GM12878 (cell line): ENCODE measurements at regions not wholly inside any gene's neighbourhood (a gene's known extent, or its start where the extent isn't known, plus 50 kb on each side); places are given as distances from the start of the nearest gene placed in this dataset.

Experiments
- ATAC-seq: fragments of 200-7000 bp; cut with Tn5 transposase; 3 replicates; pipeline ENCODE4 v1.9.1; 2020; ENCODE audit warnings: mild to moderate bottlenecking, moderate library complexity
- BruUV-seq: library from RNA; stranded (reverse); fragments of 400-500 nt; replicated peaks from 2 replicates; lab custom pipeline; 2021; lab: Mats Ljungman, UMichigan
- CTCF ChIA-PET: fragments of 300-600 bp; sonication (Branson Sonifier 250); formaldehyde crosslinking; extraction: SDS; loops from one replicate; lab custom pipeline; 2021; ENCODE audit warnings: inconsistent platforms; lab: Yijun Ruan, JAX
- POLR2A ChIA-PET: fragments of 350-600 bp; formaldehyde crosslinking; extraction: SDS; loops from one replicate; lab custom pipeline; 2021; ENCODE audit warnings: inconsistent platforms; lab: Charles Lee
- RAD21 ChIA-PET: fragments of 300-600 bp; sonication (Branson Sonifier 250); formaldehyde crosslinking; loops from one replicate; lab custom pipeline; 2023; ENCODE audit warnings: antibody characterized with exemption; ENCODE audit not compliant: unreplicated experiment; lab: Charles Lee
- SMC1A ChIA-PET: fragments of 300-600 bp; sonication (Branson Sonifier 250); formaldehyde crosslinking; loops from one replicate; lab custom pipeline; 2023; ENCODE audit not compliant: unreplicated experiment, uncharacterized antibody; lab: Charles Lee
- DNase-seq: peaks from one replicate; pipeline ENCODE4 v3.0.0-alpha.2; 2011; ENCODE audit warnings: low read depth, low spot score
- FAIRE-seq: peaks from 3 replicates; lab custom pipeline; 2011; peaks lifted over from hg19 to GRCh38; lab: Jason Lieb, UNC
- H2AFZ ChIP-seq: 2 replicates; pipeline ENCODE4 v1.6.0; 2011; ENCODE audit warnings: low read depth, low read length, control low read depth; ENCODE audit not compliant: control insufficient read depth
- H3K27ac ChIP-seq: 2 replicates; pipeline ENCODE4 v1.5.1; 2011; ENCODE audit warnings: control low read depth; ENCODE audit not compliant: control insufficient read depth, insufficient read depth
- H3K27me3 ChIP-seq, 2 experiments: replicated peaks in 1 of 2; 2 replicates each; pipeline versions ENCODE4 v1.6.0 to v1.6.1; 2011; ENCODE audit warnings: low read length in 1 of 2; ENCODE audit not compliant: control insufficient read depth in 2 of 2, insufficient read depth in 2 of 2
- H3K36me3 ChIP-seq, 2 experiments: 2 replicates each; pipeline ENCODE4 v1.5.1; 2011; ENCODE audit warnings: low read length in 1 of 2; ENCODE audit not compliant: control insufficient read depth in 2 of 2, insufficient read depth in 2 of 2
- H3K4me1 ChIP-seq: 2 replicates; pipeline ENCODE4 v1.6.1; 2011; ENCODE audit warnings: mild to moderate bottlenecking, low read length, moderate library complexity, mixed read lengths; ENCODE audit not compliant: control insufficient read depth, insufficient read depth
- H3K4me2 ChIP-seq: 2 replicates; pipeline ENCODE4 v1.6.0; 2011; ENCODE audit warnings: control low read depth; ENCODE audit not compliant: control insufficient read depth, insufficient read depth
- H3K4me3 ChIP-seq: fragments of 200-600 bp; sonication (generic); 2 replicates; pipeline ENCODE4 v1.5.1; 2016
- H3K79me2 ChIP-seq: 2 replicates; pipeline ENCODE4 v1.6.0; 2011; ENCODE audit warnings: low read length; ENCODE audit not compliant: control insufficient read depth, insufficient read depth
- H3K9ac ChIP-seq: 2 replicates; pipeline ENCODE4 v1.8.0; 2011; ENCODE audit warnings: low read length, control low read depth, mixed read lengths; ENCODE audit not compliant: control insufficient read depth, insufficient read depth
- H3K9me3 ChIP-seq: replicated peaks from 3 replicates; pipeline ENCODE4 v1.5.1; 2011; ENCODE audit warnings: mild to moderate bottlenecking, low read length; ENCODE audit not compliant: control insufficient read depth, insufficient read depth
- H4K20me1 ChIP-seq: 2 replicates; pipeline ENCODE4 v1.6.0; 2011; ENCODE audit not compliant: control insufficient read depth, insufficient read depth
- BCL11A ChIP-seq: IDR thresholded peaks from 2 replicates; pipeline ENCODE4 v1.6.1; 2011; ENCODE audit warnings: low read depth, low read length
- CHD4 ChIP-seq: fragments of 200-600 bp; sonication (generic); IDR thresholded peaks from 2 replicates; pipeline ENCODE4 v1.6.1; 2016; ENCODE audit warnings: mild to moderate bottlenecking
- KLF5 ChIP-seq: fragments of 450-650 bp; IDR thresholded peaks from 2 replicates; pipeline ENCODE4 v1.6.1; 2014; ENCODE audit warnings: mild to moderate bottlenecking; ENCODE audit not compliant: partially characterized antibody
- POLR2AphosphoS2 ChIP-seq: IDR thresholded peaks from 2 replicates; pipeline ENCODE4 v1.6.1; 2011; ENCODE audit warnings: low read depth, mild to moderate bottlenecking, low read length, improper control_type of control experiment, moderate library complexity
- RCOR1 ChIP-seq: conservative IDR thresholded peaks from 2 replicates; pipeline ENCODE4 v1.6.1; 2012; ENCODE audit warnings: low read depth, low read length, improper control_type of control experiment
- RUNX3 ChIP-seq: IDR thresholded peaks from 2 replicates; pipeline ENCODE4 v1.6.1; 2012; ENCODE audit warnings: low read length, inconsistent platforms
- SUPT20H ChIP-seq: IDR thresholded peaks from 2 replicates; pipeline ENCODE4 v1.6.1; 2011; ENCODE audit warnings: low read depth, mild to moderate bottlenecking, low read length, moderate library complexity, borderline replicate concordance; ENCODE audit not compliant: control insufficient read depth
- TCF12 ChIP-seq: IDR thresholded peaks from 2 replicates; pipeline ENCODE4 v1.6.1; 2011; ENCODE audit warnings: low read depth, mild to moderate bottlenecking, low read length
- YY1 ChIP-seq: IDR thresholded peaks from 2 replicates; pipeline ENCODE4 v1.6.1; 2011; ENCODE audit warnings: low read depth, mild to moderate bottlenecking, low read length
- ZNF592 ChIP-seq: fragments of 450-650 bp; IDR thresholded peaks from 2 replicates; pipeline ENCODE4 v1.6.1; 2017; ENCODE audit warnings: mild to moderate bottlenecking, moderate library complexity
- WGBS: methylation state at CpG from one replicate; pipeline ENCODE4 v1.1.6; 2016; ENCODE audit warnings: low lambda C conversion rate; ENCODE audit not compliant: insufficient replicate concordance, insufficient coverage; ENCODE audit errors: missing lambda C conversion rate; 5-methylcytosine and 5-hydroxymethylcytosine counted together
- in situ Hi-C: fragments of 300-500 bp; cut with MboI; formaldehyde crosslinking; loops from 9 replicates; pipeline ENCODE4 v1.14.3; 2018; ENCODE audit warnings: mixed read lengths
- intact Hi-C: fragments of 100-400 bp; cut with micrococcal nuclease; formaldehyde crosslinking; loops from one replicate; pipeline ENCODE4 v1.14.2; 2022; ENCODE audit not compliant: unreplicated experiment
- TF ChIP-seq, protein P1 (sequence below): IDR thresholded peaks from 2 replicates; pipeline ENCODE4 v1.6.1; 2012; ENCODE audit warnings: low read depth, low read length, improper control_type of control experiment
- TF ChIP-seq, protein P2 (sequence below): fragments of 450-650 bp; conservative IDR thresholded peaks from 2 replicates; pipeline ENCODE4 v1.6.1; 2017; ENCODE audit warnings: mild to moderate bottlenecking, moderate library complexity

DNA sequence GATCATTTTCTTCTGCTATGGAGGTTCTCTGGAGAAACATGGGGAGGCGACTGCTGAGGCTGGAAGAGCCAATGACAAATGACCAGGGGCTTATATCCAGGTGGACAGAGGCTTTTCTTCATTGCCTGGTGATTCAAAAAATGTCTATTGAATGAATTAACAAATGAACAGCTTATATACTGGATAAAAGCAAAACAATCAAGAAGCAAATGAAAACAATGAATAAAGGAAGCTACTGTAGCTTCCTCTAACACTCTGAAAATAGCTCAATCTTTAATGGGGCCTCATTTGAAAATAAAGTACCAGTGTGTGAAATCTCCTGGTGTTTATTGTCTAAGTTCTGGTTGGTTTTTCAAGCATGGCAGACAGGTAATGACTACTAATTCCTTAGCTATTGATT is 167.5 kb upstream of the TMTC4 start:
- no peak for DNase-seq
- RAD21 ChIA-PET: no interaction called here
- H3K9me3 ChIP-seq: no peaks in the 10 kb centered on the region
- H3K27me3 ChIP-seq: no peaks in the 10 kb centered on the region
- no TSS peak for BruUV-seq
- in situ Hi-C loops: no loop called here
- H3K9ac ChIP-seq: no peak overlapping the region
- SMC1A ChIA-PET: no interaction called here
- intact Hi-C loops: no loop called here
- H3K4me2 ChIP-seq: no peak overlapping the region
- no peaks in the 10 kb centered on the region for H3K4me1 ChIP-seq
- FAIRE-seq: no peak
- POLR2A ChIA-PET: interaction anchor here (0.6 kb wide), 1 partner anchor 18 kb away, joined by 3 read pairs; no protein-coding TSS in a partner anchor
- no peak overlapping the region for H3K4me3 ChIP-seq
- CTCF ChIA-PET: interaction anchor here (1.6 kb wide), 1 partner anchor 14 kb away, joined by 5 read pairs; no protein-coding TSS in a partner anchor
- no peak overlapping the region for H3K27ac ChIP-seq
- no peaks in the 10 kb centered on the region for H4K20me1 ChIP-seq
- no peaks in the 10 kb centered on the region for H3K79me2 ChIP-seq
- no peak overlapping the region for H2AFZ ChIP-seq
- TF ChIP-seq TCF12: no peak
- no peak for TF ChIP-seq RUNX3
- TF ChIP-seq RCOR1: no peak
- WGBS: 0% methylated on average over 1 of the region's 1 CpG
- H3K36me3 ChIP-seq: no peaks in the 10 kb centered on the region
- ATAC-seq: no peak

DNA sequence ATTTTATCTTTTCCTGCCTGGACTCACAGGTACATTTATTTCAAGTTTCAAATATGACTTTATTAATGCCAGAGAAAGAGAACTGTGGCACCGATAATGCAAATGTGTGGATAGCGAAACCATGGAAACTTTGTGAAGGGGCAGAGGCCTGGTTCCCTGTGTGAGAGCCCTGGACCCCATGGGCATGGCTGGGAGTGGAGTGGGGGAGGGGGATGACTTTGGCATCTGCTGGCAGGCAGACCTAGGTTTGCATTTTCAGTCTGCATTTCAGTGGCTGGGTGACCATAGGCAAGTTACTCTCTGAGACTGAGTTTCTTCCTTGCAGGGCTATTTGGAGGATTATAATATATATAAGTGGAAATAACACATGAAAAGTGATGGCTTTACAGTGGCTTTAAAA is 163.8 kb upstream of the TMTC4 start:
- H3K4me1 ChIP-seq: no peaks in the 10 kb centered on the region
- ChIA-PET CTCF (no interaction called here), RAD21 (no interaction called here)

More for the DNA sequence above, 163.8 kb upstream of the TMTC4 start:
- H2AFZ ChIP-seq: no peak overlapping the region
- no peaks in the 10 kb centered on the region for H3K36me3 ChIP-seq
- WGBS: 65% methylated on average over 2 of the region's 2 CpGs
- intact Hi-C loops: no loop called here
- no peak for DNase-seq
- H3K9ac ChIP-seq: no peak overlapping the region
- POLR2A ChIA-PET: no interaction called here
- TF ChIP-seq KLF5 (no peak), CHD4 (no peak), YY1 (no peak), POLR2AphosphoS2 (no peak), BCL11A (no peak), SUPT20H (no peak), ZNF592 (no peak)
- TF ChIP-seq, protein P1, sequence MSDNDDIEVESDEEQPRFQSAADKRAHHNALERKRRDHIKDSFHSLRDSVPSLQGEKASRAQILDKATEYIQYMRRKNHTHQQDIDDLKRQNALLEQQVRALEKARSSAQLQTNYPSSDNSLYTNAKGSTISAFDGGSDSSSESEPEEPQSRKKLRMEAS: no peak
- TF ChIP-seq, protein P2, sequence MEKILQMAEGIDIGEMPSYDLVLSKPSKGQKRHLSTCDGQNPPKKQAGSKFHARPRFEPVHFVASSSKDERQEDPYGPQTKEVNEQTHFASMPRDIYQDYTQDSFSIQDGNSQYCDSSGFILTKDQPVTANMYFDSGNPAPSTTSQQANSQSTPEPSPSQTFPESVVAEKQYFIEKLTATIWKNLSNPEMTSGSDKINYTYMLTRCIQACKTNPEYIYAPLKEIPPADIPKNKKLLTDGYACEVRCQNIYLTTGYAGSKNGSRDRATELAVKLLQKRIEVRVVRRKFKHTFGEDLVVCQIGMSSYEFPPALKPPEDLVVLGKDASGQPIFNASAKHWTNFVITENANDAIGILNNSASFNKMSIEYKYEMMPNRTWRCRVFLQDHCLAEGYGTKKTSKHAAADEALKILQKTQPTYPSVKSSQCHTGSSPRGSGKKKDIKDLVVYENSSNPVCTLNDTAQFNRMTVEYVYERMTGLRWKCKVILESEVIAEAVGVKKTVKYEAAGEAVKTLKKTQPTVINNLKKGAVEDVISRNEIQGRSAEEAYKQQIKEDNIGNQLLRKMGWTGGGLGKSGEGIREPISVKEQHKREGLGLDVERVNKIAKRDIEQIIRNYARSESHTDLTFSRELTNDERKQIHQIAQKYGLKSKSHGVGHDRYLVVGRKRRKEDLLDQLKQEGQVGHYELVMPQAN: no peak
- SMC1A ChIA-PET: no interaction called here
- no peak overlapping the region for H3K4me3 ChIP-seq
- no peak for ATAC-seq
- no peaks in the 10 kb centered on the region for H3K9me3 ChIP-seq
- H3K27me3 ChIP-seq: no peaks in the 10 kb centered on the region
- H4K20me1 ChIP-seq: no peaks in the 10 kb centered on the region
- in situ Hi-C loops: no loop called here
- no peaks in the 10 kb centered on the region for H3K79me2 ChIP-seq
- H3K27ac ChIP-seq: no peak overlapping the region
- BruUV-seq: no TSS peak
- H3K4me2 ChIP-seq: no peak overlapping the region
- no peak for FAIRE-seq
